GM23338 (cell line): ENCODE measurements at regions not wholly inside any gene's neighbourhood (a gene's known extent, or its start where the extent isn't known, plus 50 kb on each side); places are given as distances from the start of the nearest gene placed in this dataset.

Experiments
- CREB1 ChIP-seq: fragments of 250-450 bp; sonication (Bioruptor Pico); IDR thresholded peaks from 2 replicates; pipeline ENCODE4 v1.5.0; 2020; ENCODE audit warnings: low read depth, mild to moderate bottlenecking, moderate library complexity
- EZH2phosphoT487 ChIP-seq: fragments of 200-600 bp; sonication (generic); IDR thresholded peaks from one replicate; pipeline ENCODE4 v1.8.1; 2018; ENCODE audit warnings: antibody characterized with exemption; ENCODE audit not compliant: unreplicated experiment
- TF ChIP-seq, protein P1 (sequence below), 2 experiments: fragments of 200-600 bp in 1 of 2; sonication (generic) in 1 of 2; conservative IDR thresholded peaks; 2 replicates each; pipeline versions ENCODE4 v1.5.1 to v1.6.1; 2016 to 2017; ENCODE audit warnings: antibody characterized with exemption in 2 of 2, low read depth in 2 of 2, mild to moderate bottlenecking in 2 of 2, moderate library complexity in 1 of 2

GRCh38 chr9:85163825-85164224 lies 494.3 kb downstream of the NTRK2 start:
- TF ChIP-seq, protein P1, sequence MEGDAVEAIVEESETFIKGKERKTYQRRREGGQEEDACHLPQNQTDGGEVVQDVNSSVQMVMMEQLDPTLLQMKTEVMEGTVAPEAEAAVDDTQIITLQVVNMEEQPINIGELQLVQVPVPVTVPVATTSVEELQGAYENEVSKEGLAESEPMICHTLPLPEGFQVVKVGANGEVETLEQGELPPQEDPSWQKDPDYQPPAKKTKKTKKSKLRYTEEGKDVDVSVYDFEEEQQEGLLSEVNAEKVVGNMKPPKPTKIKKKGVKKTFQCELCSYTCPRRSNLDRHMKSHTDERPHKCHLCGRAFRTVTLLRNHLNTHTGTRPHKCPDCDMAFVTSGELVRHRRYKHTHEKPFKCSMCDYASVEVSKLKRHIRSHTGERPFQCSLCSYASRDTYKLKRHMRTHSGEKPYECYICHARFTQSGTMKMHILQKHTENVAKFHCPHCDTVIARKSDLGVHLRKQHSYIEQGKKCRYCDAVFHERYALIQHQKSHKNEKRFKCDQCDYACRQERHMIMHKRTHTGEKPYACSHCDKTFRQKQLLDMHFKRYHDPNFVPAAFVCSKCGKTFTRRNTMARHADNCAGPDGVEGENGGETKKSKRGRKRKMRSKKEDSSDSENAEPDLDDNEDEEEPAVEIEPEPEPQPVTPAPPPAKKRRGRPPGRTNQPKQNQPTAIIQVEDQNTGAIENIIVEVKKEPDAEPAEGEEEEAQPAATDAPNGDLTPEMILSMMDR (conservative IDR thresholded peaks at IDR 0.05; ENCODE audit: low read depth in 2 of 2) = no peak
- TF ChIP-seq EZH2phosphoT487 = no peak
- no peak for TF ChIP-seq CREB1
